Stomach (tissue), 8 donors: ENCODE measurements at regions not wholly inside any gene's neighbourhood (a gene's known extent, or its start where the extent isn't known, plus 50 kb on each side); places are given as distances from the start of the nearest gene placed in this dataset.

Source experiments
- DNase-seq, 2 donors: peaks; one replicate each; pipeline versions ENCODE4 v3.0.0 to v3.0.0-alpha.2; 2013 to 2019
- H3K27ac ChIP-seq, 5 donors: fragments of 200-600 bp in 4 of 5; sonication (generic) in 4 of 5; one replicate each; pipeline ENCODE4 v1.5.1; 2013 to 2019; ENCODE audit warnings: mild to moderate bottlenecking in 1 of 5, moderate library complexity in 1 of 5
- H3K27me3 ChIP-seq, 3 donors: fragments of 200-600 bp; sonication (generic); one replicate each; pipeline ENCODE4 v1.5.1; 2017 to 2019; ENCODE audit warnings: mixed run types in 1 of 3
- H3K36me3 ChIP-seq, 4 donors: fragments of 200-600 bp; sonication (generic); 1 replicate in 3 of 4; 2 replicates in 1 of 4; pipeline ENCODE4 v1.5.1; 2016 to 2019
- H3K4me1 ChIP-seq, 4 donors: fragments of 200-600 bp; sonication (generic); one replicate each; pipeline ENCODE4 v1.5.1; 2016 to 2019
- H3K4me3 ChIP-seq, 4 donors: fragments of 200-600 bp; sonication (generic) in 3 of 4; one replicate each; pipeline ENCODE4 v1.5.1; 2016 to 2019; ENCODE audit warnings: mild to moderate bottlenecking in 1 of 4
- H3K9me3 ChIP-seq, 4 donors: fragments of 200-600 bp; sonication (generic); one replicate each; pipeline ENCODE4 v1.5.1; 2016 to 2019
- CTCF ChIP-seq, 7 experiments: fragments of 450-650 bp in 4 of 7; fragments of 200-600 bp in 3 of 7; sonication (generic) in 3 of 7; IDR thresholded peaks; one replicate each; pipeline ENCODE4 v1.5.1; 2016 to 2019; ENCODE audit warnings: antibody characterized with exemption in 7 of 7, control low read depth in 2 of 7, mild to moderate bottlenecking in 1 of 7
- EP300 ChIP-seq: sonication (generic); formaldehyde crosslinking; IDR thresholded peaks from one replicate; pipeline ENCODE4 v1.6.1; 2017; ENCODE audit warnings: antibody characterized with exemption
- POLR2A ChIP-seq, 4 donors: fragments of 450-650 bp; IDR thresholded peaks; one replicate each; pipeline ENCODE4 v1.6.1; 2016; ENCODE audit warnings: antibody characterized with exemption in 4 of 4, control low read depth in 2 of 4, mild to moderate bottlenecking in 1 of 4, moderate library complexity in 1 of 4
- POLR2AphosphoS5 ChIP-seq, 3 donors: sonication (generic); formaldehyde crosslinking; IDR thresholded peaks; one replicate each; pipeline ENCODE4 v1.6.1; 2016; ENCODE audit warnings: antibody characterized with exemption in 3 of 3
- WGBS, 5 donors: extraction: QIAGEN DNeasy Blood & Tissue Kit in 3 of 5; methylation state at CpG; one replicate each; pipeline versions ENCODE4 v1.1.5 to v1.1.7; 2013 to 2018; 5-methylcytosine and 5-hydroxymethylcytosine counted together
- intact Hi-C: fragments of 100-400 bp; cut with DNase I; formaldehyde crosslinking; loops from one replicate; pipeline ENCODE4 v1.15.1; 2023; ENCODE audit warnings: low total_unique reads
- donor health status: healthy with polysubstance abuse.
- donor health status: Bipolar disorder and iron deficiency.
- donor health status: healthy.

GRCh38 chr15:67914028-67914427 is 74.2 kb upstream of the RNU6-1 start:
- Histone ChIP-seq H3K27ac (peak overlapping the region; percentile 21 to 91 (median 85)), H3K4me3 (no peak overlapping the region), H3K9me3 (peaks cover 0 to 19% (median 5%) of the 10 kb centered on the region in 4 donors), H3K27me3 (no peaks in the 10 kb centered on the region), H3K4me1 (peaks cover 34 to 73% (median 58%) of the 10 kb centered on the region in 4 donors), H3K36me3 (no peaks in the 10 kb centered on the region)
- TF ChIP-seq POLR2AphosphoS5 (IDR thresholded peaks at IDR 0.05) = no peak
- 63 to 100% (median 77%) methylated on average over 1 of the region's 1 CpG for WGBS, 5 donors
- intact Hi-C loops = no loop called here
- DNase-seq = no peak

- no peaks in the 10 kb centered on the region for H3K36me3 ChIP-seq
- H3K27ac ChIP-seq = peak overlapping the region; percentile 71 to 91 (median 85)
- H3K27me3 ChIP-seq = no peaks in the 10 kb centered on the region
- H3K4me3 ChIP-seq = peak overlapping the region; percentile 2 to 13 (median 10)
- TF ChIP-seq EP300 = no peak
- TF ChIP-seq POLR2AphosphoS5 (IDR thresholded peaks at IDR 0.05) = peak in 2 of 3 donors; percentile 4 to 20
- TF ChIP-seq POLR2A (IDR thresholded peaks at IDR 0.05) = no peak
- WGBS, 5 donors = 15 to 32% (median 21%) methylated on average over 6 of the region's 6 CpGs
- intact Hi-C loops = no loop called here
- peak; percentile 74 to 89 for DNase-seq
- H3K4me1 ChIP-seq = peaks cover 34 to 73% (median 58%) of the 10 kb centered on the region in 4 donors
- H3K9me3 ChIP-seq = peaks cover 0 to 12% (median 4%) of the 10 kb centered on the region in 4 donors
These were observed 75.0 kb upstream of the RNU6-1 start for GRCh38 chr15:67914537-67915460.

GRCh38 chr15:67915461-67916374 is 75.9 kb upstream of the RNU6-1 start:
- TF ChIP-seq POLR2AphosphoS5 (IDR thresholded peaks at IDR 0.05) (peak; percentile 43 to 73 (median 60)), POLR2A (IDR thresholded peaks at IDR 0.05) (no peak), CTCF (IDR thresholded peaks at IDR 0.05) (no peak), EP300 (peak; percentile 53)
- H3K9me3 ChIP-seq = peaks cover 0 to 6% (median 0%) of the 10 kb centered on the region in 4 donors
- WGBS, 5 donors = 10 to 36% (median 16%) methylated on average over 7 of the region's 7 CpGs
- intact Hi-C loops = no loop called here
- H3K4me1 ChIP-seq = peaks cover 34 to 73% (median 58%) of the 10 kb centered on the region in 4 donors
- peak overlapping the region; percentile 62 to 91 (median 85) for H3K27ac ChIP-seq
- no peaks in the 10 kb centered on the region for H3K27me3 ChIP-seq
- DNase-seq = peak; percentile 90 to 92
- peak overlapping the region in 1 of 4 donors; percentile 2 for H3K4me3 ChIP-seq
- no peaks in the 10 kb centered on the region for H3K36me3 ChIP-seq

DNA sequence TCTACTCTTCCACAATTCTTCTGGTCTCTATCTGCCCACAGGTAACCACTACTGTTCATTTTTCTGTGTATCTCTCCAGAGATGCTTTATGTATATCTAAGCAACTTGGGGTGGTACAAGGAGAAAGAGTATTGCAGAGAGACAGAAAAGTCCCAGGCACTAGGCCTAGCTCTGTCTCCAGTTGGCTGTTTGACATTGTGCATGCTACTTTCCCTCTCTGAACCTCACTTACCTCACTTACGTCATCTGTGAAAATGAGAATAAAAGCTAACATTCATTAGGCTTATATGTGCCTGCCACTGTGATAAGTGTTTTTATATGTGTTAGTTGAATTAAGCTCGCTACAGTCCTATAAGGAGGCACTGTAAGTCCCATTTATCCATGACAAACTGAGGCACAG is 76.7 kb upstream of the RNU6-1 start:
- peak overlapping the region; percentile 34 to 91 (median 85) for H3K27ac ChIP-seq
- intact Hi-C loops = no loop called here
- H3K9me3 ChIP-seq = peaks cover 0 to 6% (median 0%) of the 10 kb centered on the region in 4 donors

More for the DNA sequence above, 76.7 kb upstream of the RNU6-1 start:
- Histone ChIP-seq H3K4me1 (peaks cover 34 to 68% (median 55%) of the 10 kb centered on the region in 4 donors), H3K36me3 (no peaks in the 10 kb centered on the region), H3K4me3 (no peak overlapping the region), H3K27me3 (no peaks in the 10 kb centered on the region)
- no peak for TF ChIP-seq POLR2A (IDR thresholded peaks at IDR 0.05)
- TF ChIP-seq POLR2AphosphoS5 (IDR thresholded peaks at IDR 0.05) = no peak
- no peak for TF ChIP-seq EP300
- no peak for TF ChIP-seq CTCF (IDR thresholded peaks at IDR 0.05)
- DNase-seq = no peak
- WGBS, 5 donors = 41 to 48% (median 47%) methylated on average over 2 of the region's 2 CpGs
